H1 (cell line): ENCODE measurements at regions not wholly inside any gene's neighbourhood (a gene's known extent, or its start where the extent isn't known, plus 50 kb on each side); places are given as distances from the start of the nearest gene placed in this dataset.

ENCODE experiments used
- CHD1 ChIP-seq: IDR thresholded peaks from 2 replicates; pipeline ENCODE4 v1.6.1; 2012; ENCODE audit warnings: low read depth, low read length, improper control_type of control experiment
- CHD7 ChIP-seq: fragments of 300-600 bp; sonication (generic); IDR thresholded peaks from 2 replicates; pipeline ENCODE4 v1.7.1; 2012; ENCODE audit warnings: low read length, moderate library complexity, mild to moderate bottlenecking, inconsistent platforms; ENCODE audit not compliant: insufficient replicate concordance
- EGR1 ChIP-seq: IDR thresholded peaks from 2 replicates; pipeline ENCODE4 v1.6.1; 2011; ENCODE audit warnings: low read depth, low read length, borderline replicate concordance
- GTF2F1 ChIP-seq: IDR thresholded peaks from 2 replicates; pipeline ENCODE4 v1.6.1; 2012; ENCODE audit warnings: low read depth, low read length, improper control_type of control experiment, borderline replicate concordance
- KDM4A ChIP-seq: IDR thresholded peaks from one replicate; pipeline ENCODE4 v1.7.1; 2012; ENCODE audit warnings: low read depth, mild to moderate bottlenecking, moderate library complexity, low read length, inconsistent platforms; ENCODE audit not compliant: severe bottlenecking
- PHF8 ChIP-seq: fragments of 200-600 bp; sonication (generic); conservative IDR thresholded peaks from 2 replicates; pipeline ENCODE4 v1.7.1; 2012; ENCODE audit warnings: low read depth, mild to moderate bottlenecking, inconsistent platforms, low read length, moderate library complexity
- POU5F1 ChIP-seq: IDR thresholded peaks from 2 replicates; pipeline ENCODE4 v1.6.1; 2011; ENCODE audit warnings: low read depth, mild to moderate bottlenecking, low read length, moderate library complexity
- SIRT6 ChIP-seq: IDR thresholded peaks from one replicate; pipeline ENCODE4 v1.7.1; 2012; ENCODE audit warnings: low read length, inconsistent platforms
- SP2 ChIP-seq: IDR thresholded peaks from 2 replicates; pipeline ENCODE4 v1.6.1; 2012; ENCODE audit warnings: mild to moderate bottlenecking, low read length, inconsistent platforms

GRCh38 chr2:129296806-129297205 lies 682.7 kb upstream of the RAB6C start (continued):
- TF ChIP-seq CHD7: no peak
- no peak for TF ChIP-seq PHF8
- TF ChIP-seq GTF2F1: no peak
- no peak for TF ChIP-seq SIRT6
- no peak for TF ChIP-seq CHD1
- no peak for TF ChIP-seq POU5F1
- TF ChIP-seq SP2: no peak
- no peak for TF ChIP-seq KDM4A
- no peak for TF ChIP-seq EGR1
- TF ChIP-seq, all 59 proteins: peak for 0
